ENCODE measurements at regions not wholly inside any gene's neighbourhood (a gene's known extent, or its start where the extent isn't known, plus 50 kb on each side); places are given as distances from the start of the nearest gene placed in this dataset.

- H3K9ac ChIP-seq (ENCODE audit: low read depth, low read length), result no peak overlapping the region
- H2AK9ac ChIP-seq (replicated peaks; ENCODE audit: low read depth, low read length, poor library complexity), result no peak overlapping the region
- no TSS peak for BruUV-seq (replicated peaks)
- no peak overlapping the region for H3K56ac ChIP-seq (ENCODE audit: extremely low read depth, insufficient read depth, low read length)
- no peak overlapping the region for H2AK5ac ChIP-seq (ENCODE audit: low read depth, low read length)
- in situ Hi-C loops (cut with MboI; ENCODE audit: low sequenced_read_pairs) (loop anchor here (25.0 kb wide), 1 partner anchor 310 kb away; no protein-coding TSS in a partner anchor), dilution Hi-C loops (cut with HindIII; ENCODE audit: low sequenced_read_pairs, unreplicated experiment) (no loop called here), intact Hi-C loops (cut with micrococcal nuclease) (no loop called here)
- no peak overlapping the region for H3K23ac ChIP-seq (ENCODE audit: low read depth, low read length)
- no peak overlapping the region for H2BK120ac ChIP-seq (ENCODE audit: low read depth, low read length)
- H3K4ac ChIP-seq (ENCODE audit: low read depth, low read length), result no peak overlapping the region
- no peak overlapping the region for H4K5ac ChIP-seq (ENCODE audit: low read depth, low read length)
- no peaks in the 10 kb centered on the region for H3K79me1 ChIP-seq (ENCODE audit: low read depth in 1 of 2, low read length in 2 of 2)
- no peak overlapping the region for H2BK5ac ChIP-seq (ENCODE audit: low read depth, low read length, poor library complexity, severe bottlenecking)
- no peaks in the 10 kb centered on the region for H3K4me1 ChIP-seq (ENCODE audit: control insufficient read depth, insufficient read depth, low read length)
- H3K4me3 ChIP-seq (ENCODE audit: insufficient read depth, low read depth, low read length), result no peak overlapping the region
- H2BK15ac ChIP-seq (ENCODE audit: low read depth, low read length), result no peak overlapping the region
- CTCF ChIA-PET, result interaction anchor here (0.6 to 1.1 kb wide), 4 partner anchors 8 to 40 kb away, joined by 3 to 6 read pairs (median 4); no protein-coding TSS in a partner anchor
- H3K36me3 ChIP-seq (ENCODE audit: control insufficient read depth, insufficient read depth, low read length), result no peaks in the 10 kb centered on the region
- TF ChIP-seq MAFK (IDR thresholded peaks at IDR 0.05; ENCODE audit: low read depth, low read length) (no peak), MXI1 (IDR thresholded peaks at IDR 0.05; ENCODE audit: borderline replicate concordance, low read depth, low read length) (no peak), RCOR1 (IDR thresholded peaks at IDR 0.05; ENCODE audit: insufficient replicate concordance, low read length) (no peak), RAD21 (IDR thresholded peaks at IDR 0.05; ENCODE audit: low read length) (no peak), USF2 (IDR thresholded peaks at IDR 0.05; ENCODE audit: low read depth, low read length) (no peak), RFX5 (IDR thresholded peaks at IDR 0.05; ENCODE audit: low read depth, low read length) (no peak), CHD1 (IDR thresholded peaks at IDR 0.05; ENCODE audit: low read depth, low read length) (no peak), POLR2A (IDR thresholded peaks at IDR 0.05; ENCODE audit: low read depth, low read length) (no peak), FOS (IDR thresholded peaks at IDR 0.05; ENCODE audit: low read depth, low read length) (no peak), BHLHE40 (IDR thresholded peaks at IDR 0.05; ENCODE audit: low read depth, low read length) (no peak), NFE2L2 (IDR thresholded peaks at IDR 0.05; ENCODE audit: low read depth, low read length) (no peak)
- TF ChIP-seq, protein P1, sequence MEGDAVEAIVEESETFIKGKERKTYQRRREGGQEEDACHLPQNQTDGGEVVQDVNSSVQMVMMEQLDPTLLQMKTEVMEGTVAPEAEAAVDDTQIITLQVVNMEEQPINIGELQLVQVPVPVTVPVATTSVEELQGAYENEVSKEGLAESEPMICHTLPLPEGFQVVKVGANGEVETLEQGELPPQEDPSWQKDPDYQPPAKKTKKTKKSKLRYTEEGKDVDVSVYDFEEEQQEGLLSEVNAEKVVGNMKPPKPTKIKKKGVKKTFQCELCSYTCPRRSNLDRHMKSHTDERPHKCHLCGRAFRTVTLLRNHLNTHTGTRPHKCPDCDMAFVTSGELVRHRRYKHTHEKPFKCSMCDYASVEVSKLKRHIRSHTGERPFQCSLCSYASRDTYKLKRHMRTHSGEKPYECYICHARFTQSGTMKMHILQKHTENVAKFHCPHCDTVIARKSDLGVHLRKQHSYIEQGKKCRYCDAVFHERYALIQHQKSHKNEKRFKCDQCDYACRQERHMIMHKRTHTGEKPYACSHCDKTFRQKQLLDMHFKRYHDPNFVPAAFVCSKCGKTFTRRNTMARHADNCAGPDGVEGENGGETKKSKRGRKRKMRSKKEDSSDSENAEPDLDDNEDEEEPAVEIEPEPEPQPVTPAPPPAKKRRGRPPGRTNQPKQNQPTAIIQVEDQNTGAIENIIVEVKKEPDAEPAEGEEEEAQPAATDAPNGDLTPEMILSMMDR (conservative IDR thresholded peaks at IDR 0.05; ENCODE audit: low read depth, low read length), result no peak
- no peak overlapping the region for H2AFZ ChIP-seq (replicated peaks; ENCODE audit: low read length, poor library complexity)
- H3K9me3 ChIP-seq (ENCODE audit: control insufficient read depth, insufficient read depth, low read length), result no peaks in the 10 kb centered on the region
- H3K27ac ChIP-seq (ENCODE audit: insufficient read depth, low read length), result no peak overlapping the region
- H3K18ac ChIP-seq (ENCODE audit: low read depth, low read length), result no peak overlapping the region
- no CpG with 5 or more reads among the region's 1 CpG for WGBS, 2 experiments (ENCODE audit: extremely low coverage in 2 of 2, insufficient read length in 1 of 2)
- no peaks in the 10 kb centered on the region; the same call in 1 of the 2 replicates for H4K20me1 ChIP-seq (ENCODE audit: insufficient read depth, low read length)
- H3K9me1 ChIP-seq (ENCODE audit: insufficient read depth, low read length), result no peaks in the 10 kb centered on the region
- H2BK20ac ChIP-seq (ENCODE audit: low read depth, low read length), result no peak overlapping the region
- H4K91ac ChIP-seq (ENCODE audit: insufficient read depth, low read depth, low read length), result no peak overlapping the region
- no peak overlapping the region for H3K4me2 ChIP-seq (ENCODE audit: low read depth, low read length)
- H3K27me3 ChIP-seq (ENCODE audit: control insufficient read depth, insufficient read depth, low read length), result no peaks in the 10 kb centered on the region
- POLR2A ChIA-PET (ENCODE audit: unreplicated experiment), result no interaction called here
- no peak for ATAC-seq (ENCODE audit: low read depth)
- H4K8ac ChIP-seq (ENCODE audit: low read depth in 2 of 2, low read length in 2 of 2), result no peak overlapping the region
- no peak overlapping the region for H3K14ac ChIP-seq (replicated peaks; ENCODE audit: low read depth, low read length)
- no peak for DNase-seq
Observed at GRCh38 chr12:19901841-19902240, 462.5 kb downstream of the AEBP2 start.
